Breast epithelium (tissue), 3 donors: ENCODE measurements at regions not wholly inside any gene's neighbourhood (a gene's known extent, or its start where the extent isn't known, plus 50 kb on each side); places are given as distances from the start of the nearest gene placed in this dataset.

Experiments used
- CTCF ChIP-seq, 3 donors: fragments of 450-650 bp; IDR thresholded peaks; one replicate each; pipeline ENCODE4 v1.5.1; 2016 to 2017; ENCODE audit warnings: antibody characterized with exemption in 3 of 3, mild to moderate bottlenecking in 3 of 3, moderate library complexity in 3 of 3
- POLR2A ChIP-seq: fragments of 450-650 bp; IDR thresholded peaks from one replicate; pipeline ENCODE4 v1.6.1; 2016; ENCODE audit warnings: antibody characterized with exemption, mild to moderate bottlenecking, moderate library complexity

- no peak for TF ChIP-seq CTCF (IDR thresholded peaks at IDR 0.05)
- no peak for TF ChIP-seq POLR2A
Observed at GRCh38 chr6:7051780-7052442, 55.9 kb upstream of the RREB1 start.
